NT2/D1 (cell line): ENCODE measurements at regions not wholly inside any gene's neighbourhood (a gene's known extent, or its start where the extent isn't known, plus 50 kb on each side); places are given as distances from the start of the nearest gene placed in this dataset.

Experiments used
- DNase-seq: peaks from one replicate; pipeline ENCODE4 v3.0.0-alpha.2; 2011; ENCODE audit warnings: low read depth, low spot score
- H3K27me3 ChIP-seq: 2 replicates; pipeline ENCODE4 v1.6.0; 2011; ENCODE audit warnings: mild to moderate bottlenecking; ENCODE audit not compliant: insufficient read length, insufficient read depth
- H3K36me3 ChIP-seq: 2 replicates; pipeline ENCODE4 v1.6.1; 2011; ENCODE audit warnings: mild to moderate bottlenecking, low read length, mixed read lengths; ENCODE audit not compliant: insufficient read depth, insufficient read length
- H3K4me1 ChIP-seq: 2 replicates; pipeline ENCODE4 v1.5.1; 2011; ENCODE audit not compliant: insufficient read depth, insufficient read length
- H3K4me3 ChIP-seq: 2 replicates; pipeline ENCODE4 v1.5.1; 2011; ENCODE audit warnings: low read depth; ENCODE audit not compliant: insufficient read length
- H3K9ac ChIP-seq: 2 replicates; pipeline ENCODE4 v1.6.0; 2011; ENCODE audit warnings: low read depth; ENCODE audit not compliant: insufficient read length
- H3K9me3 ChIP-seq: 2 replicates; pipeline ENCODE4 v1.5.1; 2011; ENCODE audit warnings: mild to moderate bottlenecking, low read length; ENCODE audit not compliant: insufficient read depth
- SUZ12 ChIP-seq: IDR thresholded peaks from 2 replicates; pipeline ENCODE4 v1.6.1; 2011; ENCODE audit not compliant: insufficient read length, insufficient read depth; ENCODE audit errors: extremely low read depth
- YY1 ChIP-seq: IDR thresholded peaks from 2 replicates; pipeline ENCODE4 v1.6.1; 2011; ENCODE audit not compliant: insufficient read length, insufficient read depth
- ZNF274 ChIP-seq: IDR thresholded peaks from 2 replicates; pipeline ENCODE4 v1.6.1; 2011; ENCODE audit warnings: mild to moderate bottlenecking, low read depth, low read length

DNA sequence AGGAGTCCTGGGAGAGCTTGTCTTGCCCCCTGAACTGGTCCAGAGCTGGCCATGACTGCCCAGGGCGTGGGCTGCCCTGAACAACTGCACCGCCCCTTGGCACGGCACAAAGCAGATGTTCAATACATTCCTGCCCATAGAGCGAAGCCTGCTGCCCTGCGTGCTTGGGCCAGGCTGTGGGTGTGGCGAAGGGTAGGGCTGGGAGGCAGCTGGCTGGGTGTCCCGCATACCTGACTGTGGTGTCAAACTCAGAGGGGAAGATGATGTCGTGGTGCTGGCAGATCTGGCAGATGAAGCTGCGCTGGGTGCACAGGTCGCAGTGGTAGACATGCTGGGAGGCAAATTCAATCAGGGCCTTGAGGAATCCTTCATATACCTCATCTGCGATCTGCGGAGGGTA, 124.2 kb upstream of the SMURF2 start:
- H3K4me3 ChIP-seq = no peak overlapping the region
- peaks cover 27% of the 10 kb centered on the region for H3K36me3 ChIP-seq
- DNase-seq = no peak
- peaks cover 18% of the 10 kb centered on the region for H3K27me3 ChIP-seq
- H3K4me1 ChIP-seq = peaks cover 13% of the 10 kb centered on the region
- H3K9me3 ChIP-seq = no peaks in the 10 kb centered on the region
- TF ChIP-seq SUZ12 = no peak
- TF ChIP-seq ZNF274 = no peak
- TF ChIP-seq YY1 = no peak
- no peak overlapping the region for H3K9ac ChIP-seq

DNA sequence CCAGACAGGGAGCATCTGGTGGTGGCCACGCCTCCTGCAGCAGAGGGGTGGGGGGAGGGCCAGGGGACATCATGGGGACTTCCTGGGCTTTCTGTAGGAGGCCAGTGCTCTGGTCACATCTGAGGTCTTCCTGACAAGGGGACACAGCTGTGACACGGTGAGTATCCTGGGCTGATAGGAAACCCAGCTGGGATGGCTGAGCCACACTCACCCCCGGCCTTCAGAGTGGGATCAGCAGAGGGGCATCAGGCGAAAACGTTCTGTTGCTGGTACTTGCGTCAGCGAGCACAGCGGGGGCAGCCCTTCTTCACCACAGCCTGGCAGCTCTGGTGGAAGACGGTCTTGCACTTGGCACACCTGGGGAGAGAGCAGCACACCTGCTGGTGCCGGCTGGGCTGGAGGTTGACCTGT, 122.9 kb upstream of the SMURF2 start:
- Histone ChIP-seq H3K4me1 (peaks cover 13% of the 10 kb centered on the region), H3K9ac (no peak overlapping the region), H3K9me3 (no peaks in the 10 kb centered on the region), H3K4me3 (no peak overlapping the region), H3K36me3 (peaks cover 27% of the 10 kb centered on the region), H3K27me3 (peaks cover 30% of the 10 kb centered on the region)
- DNase-seq = no peak
- no peak for TF ChIP-seq SUZ12
- TF ChIP-seq YY1 = no peak
- TF ChIP-seq ZNF274 = no peak

DNA sequence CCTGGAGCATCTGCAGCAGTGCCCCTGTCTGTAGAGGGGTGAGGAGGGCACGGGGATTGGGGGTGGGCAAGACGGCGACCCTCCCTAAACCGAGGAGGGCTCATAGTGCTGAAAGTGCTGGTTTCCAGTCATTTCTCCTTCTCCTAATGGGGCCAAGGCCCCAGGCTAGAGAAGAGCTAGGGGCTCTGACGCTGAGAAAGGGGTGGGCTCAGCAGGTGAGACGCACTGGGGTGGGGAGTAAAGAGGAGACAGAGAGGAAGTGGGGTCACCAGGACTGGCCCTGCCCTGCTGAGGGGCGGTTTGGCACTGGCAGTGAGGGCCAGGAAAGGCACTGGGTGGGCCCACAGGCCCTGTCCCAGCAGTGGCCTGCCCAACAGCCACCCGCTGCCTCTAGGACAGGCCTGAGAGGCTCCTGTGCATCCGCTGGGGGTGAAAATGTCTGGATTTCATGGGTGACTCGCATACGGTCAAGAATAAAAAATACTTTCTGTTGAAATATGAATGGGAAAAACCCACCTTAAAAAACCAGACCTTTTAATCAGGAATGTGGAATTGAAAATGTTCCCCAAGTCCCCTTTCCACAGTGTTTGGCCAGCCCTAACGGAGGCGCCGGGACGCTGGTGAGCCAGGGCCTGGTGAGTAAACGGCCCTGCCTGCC, 122.4 kb upstream of the SMURF2 start:
- H3K9ac ChIP-seq = peak overlapping the region; percentile 64

DNA sequence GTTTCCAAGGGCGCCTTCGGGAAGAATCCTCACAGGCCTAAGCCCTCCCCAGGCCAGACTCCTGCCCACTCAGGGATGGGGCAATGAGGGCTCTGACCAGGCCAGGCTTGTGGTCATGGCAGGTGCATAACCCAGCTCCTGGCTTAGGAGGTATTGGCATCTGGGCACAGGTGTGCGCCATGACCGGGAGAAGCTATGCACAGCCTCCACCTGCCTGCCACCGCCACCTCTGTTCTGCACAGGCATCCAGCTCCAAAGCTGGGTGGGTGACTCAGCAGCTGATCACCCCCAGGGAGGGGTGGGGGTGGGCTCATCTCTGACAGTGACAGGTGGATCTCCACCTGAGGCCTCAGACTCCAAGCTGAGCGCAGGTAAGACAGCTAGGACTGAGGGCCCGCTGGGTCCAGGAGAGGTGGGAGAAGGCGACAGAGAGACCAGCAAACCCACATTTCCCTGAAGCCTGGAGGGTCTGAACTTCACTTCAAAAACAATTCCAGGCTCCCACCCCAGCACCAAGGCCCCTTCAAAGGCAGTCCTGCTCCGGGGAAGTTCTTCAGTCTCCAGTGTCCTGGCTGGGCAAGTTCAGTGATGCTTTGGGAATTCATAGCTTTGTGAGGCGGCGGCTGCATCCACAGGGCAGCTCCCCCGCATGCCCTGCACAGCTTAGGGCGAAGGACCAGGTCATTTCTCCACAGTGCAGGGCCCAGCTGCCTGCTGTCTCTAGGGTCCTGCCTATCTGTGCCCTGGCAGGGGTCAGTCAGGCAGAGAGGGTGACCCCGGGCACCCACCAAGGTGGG, 121.6 kb upstream of the SMURF2 start:
- peaks cover 13% of the 10 kb centered on the region for H3K4me1 ChIP-seq
- H3K27me3 ChIP-seq = peaks cover 42% of the 10 kb centered on the region
- peaks cover 27% of the 10 kb centered on the region for H3K36me3 ChIP-seq
- H3K9ac ChIP-seq = no peak overlapping the region
- no peak overlapping the region for H3K4me3 ChIP-seq
- no peak for TF ChIP-seq ZNF274
- no peak for TF ChIP-seq YY1
- TF ChIP-seq SUZ12 = no peak
- no peak for DNase-seq
- H3K9me3 ChIP-seq = no peaks in the 10 kb centered on the region

More for the DNA sequence above, 122.4 kb upstream of the SMURF2 start:
- no peak for DNase-seq
- Histone ChIP-seq H3K36me3 (peaks cover 27% of the 10 kb centered on the region), H3K9me3 (no peaks in the 10 kb centered on the region), H3K4me1 (peaks cover 13% of the 10 kb centered on the region), H3K27me3 (peaks cover 35% of the 10 kb centered on the region), H3K4me3 (no peak overlapping the region)
- no peak for TF ChIP-seq ZNF274
- no peak for TF ChIP-seq SUZ12
- no peak for TF ChIP-seq YY1

DNA sequence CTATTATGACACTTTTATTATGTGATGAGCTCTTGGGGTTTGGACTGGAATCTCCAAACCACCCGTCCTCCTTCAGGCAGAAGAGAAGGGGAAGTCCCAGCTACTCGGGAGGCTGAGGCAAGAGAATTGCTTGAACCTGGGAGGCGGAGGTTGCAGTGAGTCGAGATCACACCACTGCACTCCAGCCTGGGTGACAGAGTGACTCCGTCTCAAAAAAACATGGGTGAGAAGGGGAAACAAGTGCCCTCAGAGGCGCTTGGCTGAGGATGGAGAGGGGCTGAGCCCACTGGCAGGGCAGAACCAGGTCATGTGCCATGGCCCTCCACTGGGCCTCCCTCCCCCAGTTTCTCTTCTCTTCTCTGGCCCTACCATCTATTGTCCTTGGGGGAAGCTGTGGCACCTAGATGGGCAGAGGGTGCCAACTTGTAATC, 120.9 kb upstream of the SMURF2 start:
- DNase-seq = no peak
- H3K36me3 ChIP-seq = peaks cover 27% of the 10 kb centered on the region
- TF ChIP-seq YY1 = no peak
- no peak for TF ChIP-seq ZNF274
- no peak for TF ChIP-seq SUZ12
- H3K9ac ChIP-seq = no peak overlapping the region
- H3K9me3 ChIP-seq = no peaks in the 10 kb centered on the region
- peaks cover 49% of the 10 kb centered on the region for H3K27me3 ChIP-seq
- H3K4me3 ChIP-seq = no peak overlapping the region
- H3K4me1 ChIP-seq = peaks cover 18% of the 10 kb centered on the region

DNA sequence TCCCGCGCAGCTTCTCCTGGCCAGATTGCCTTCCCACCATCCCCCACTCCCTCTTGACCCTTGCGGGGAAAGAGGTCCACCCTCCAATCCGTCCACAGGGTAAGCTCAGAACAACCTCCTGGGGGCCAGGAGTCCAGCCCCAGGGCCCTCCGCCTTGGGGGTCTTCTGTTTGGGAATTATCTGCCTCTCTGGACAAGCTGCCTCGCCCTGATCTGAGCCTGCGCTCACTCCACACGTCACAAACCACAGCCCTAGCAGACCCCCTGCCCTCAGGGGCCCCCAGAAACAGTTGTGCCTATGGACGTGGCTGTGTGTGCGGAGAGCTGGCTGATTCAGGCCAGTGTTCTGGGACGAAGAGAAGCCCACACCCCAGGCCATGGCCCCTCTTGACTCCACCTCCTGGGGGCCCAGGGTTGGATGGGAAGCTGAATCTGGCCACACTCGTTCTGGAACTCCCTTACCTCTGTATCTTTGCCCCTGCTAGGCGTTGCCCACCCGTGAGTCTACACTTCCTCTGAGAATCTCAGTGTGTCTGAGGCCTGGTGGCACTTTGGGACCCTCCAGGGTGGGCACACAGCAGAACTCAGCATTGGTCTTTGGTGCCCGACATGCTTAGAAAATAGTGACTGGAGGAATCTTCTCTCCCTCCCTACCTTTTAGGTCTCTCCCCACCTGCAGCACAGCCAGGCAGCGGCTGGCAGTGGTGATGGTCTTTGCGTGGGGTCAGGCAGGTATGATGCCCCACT, 119.9 kb upstream of the SMURF2 start:
- no peak for TF ChIP-seq ZNF274
- TF ChIP-seq SUZ12 = no peak
- no peak for TF ChIP-seq YY1
- peaks cover 27% of the 10 kb centered on the region for H3K36me3 ChIP-seq
- peak overlapping the region; percentile 36 for H3K9ac ChIP-seq
- peaks cover 60% of the 10 kb centered on the region for H3K27me3 ChIP-seq
- peak overlapping the region; percentile 28 for H3K4me3 ChIP-seq
- no peaks in the 10 kb centered on the region for H3K9me3 ChIP-seq
- no peak for DNase-seq
- H3K4me1 ChIP-seq = peaks cover 22% of the 10 kb centered on the region
